ENCODE measurements at regions not wholly inside any gene's neighbourhood (a gene's known extent, or its start where the extent isn't known, plus 50 kb on each side); places are given as distances from the start of the nearest gene placed in this dataset.

DNA sequence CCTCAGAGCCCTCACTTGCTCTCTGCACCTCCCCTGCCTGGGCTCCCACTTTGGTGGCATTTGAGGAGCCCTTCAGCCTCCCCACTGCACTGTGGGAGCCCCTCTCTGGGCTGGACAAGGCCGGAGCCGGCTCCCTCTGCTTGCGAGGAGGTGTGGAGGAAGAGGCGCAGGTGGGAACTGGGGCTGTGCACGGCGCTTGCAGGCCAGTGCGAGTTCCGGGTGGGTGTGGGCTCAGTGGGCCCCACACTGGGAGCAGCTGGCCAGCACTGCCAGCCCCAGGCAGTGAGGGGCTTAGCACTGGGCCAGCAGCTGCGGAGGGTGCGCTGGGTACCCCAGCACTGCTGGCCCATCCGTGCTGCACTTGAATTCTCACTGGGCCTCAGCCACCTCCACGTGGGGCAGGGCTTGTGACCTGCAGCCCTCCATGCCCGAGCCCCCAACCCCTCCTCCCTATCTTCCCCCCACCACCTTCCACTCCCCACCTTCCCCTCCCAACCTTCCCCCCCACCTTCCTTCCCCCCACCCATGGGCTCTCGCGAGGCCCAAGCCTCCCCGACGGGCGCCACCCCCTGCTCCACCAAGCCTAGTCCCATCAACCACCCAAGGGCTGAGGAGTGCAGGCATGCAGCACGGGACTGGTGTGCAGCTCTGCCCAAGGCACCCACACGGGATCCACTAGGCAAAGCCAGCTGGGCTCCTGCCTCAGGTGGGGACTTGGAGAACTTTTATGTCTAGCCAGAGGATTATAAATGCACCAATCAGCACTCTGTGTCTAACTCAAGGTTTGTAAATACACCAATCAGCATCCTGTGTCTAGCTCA is 113.5 kb upstream of the BEND4 start:
- Histone ChIP-seq H3K36me3 (ENCODE audit: insufficient read depth, low read length) (no peaks in the 10 kb centered on the region), H3K4me1 (ENCODE audit: control insufficient read depth, insufficient read depth, low read length, unreplicated experiment) (no peaks in the 10 kb centered on the region), H3K27me3 (ENCODE audit: insufficient read depth, low read length) (peaks cover 4% of the 10 kb centered on the region; the same call in 1 of the 2 replicates), H3K4me3 (ENCODE audit: low read depth, low read length) (no peak overlapping the region), H3K79me2 (ENCODE audit: control insufficient read depth, insufficient read depth, low read length, unreplicated experiment) (no peaks in the 10 kb centered on the region), H2AFZ (ENCODE audit: low read length, unreplicated experiment) (no peak overlapping the region), H3K27ac (ENCODE audit: low read depth, low read length) (no peak overlapping the region)

DNA sequence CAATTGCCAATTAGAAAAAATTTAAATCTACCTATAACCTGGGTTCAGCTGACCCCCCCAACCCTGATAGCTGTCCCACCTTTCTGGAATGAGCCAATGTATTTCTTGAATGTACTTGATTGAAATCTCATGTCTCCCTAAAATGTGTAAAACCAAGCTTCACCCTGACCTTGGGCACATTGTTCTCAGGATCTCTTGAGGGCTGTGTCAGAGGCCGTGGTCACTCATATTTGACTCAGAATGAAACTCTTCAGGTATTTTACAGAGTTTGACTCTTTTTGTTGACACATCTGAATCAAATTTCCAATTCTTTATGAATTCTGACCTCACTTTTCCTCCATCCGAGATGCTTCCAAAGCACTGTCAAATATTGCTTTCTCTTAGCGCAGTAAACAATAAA is 115.3 kb upstream of the BEND4 start:
- Histone ChIP-seq H3K4me3 (ENCODE audit: low read depth, low read length) (no peak overlapping the region), H3K27me3 (ENCODE audit: insufficient read depth, low read length) (peaks cover 4% of the 10 kb centered on the region; the same call in 1 of the 2 replicates), H2AFZ (ENCODE audit: low read length, unreplicated experiment) (no peak overlapping the region), H3K27ac (ENCODE audit: low read depth, low read length) (no peak overlapping the region), H3K36me3 (ENCODE audit: insufficient read depth, low read length) (no peaks in the 10 kb centered on the region), H3K79me2 (ENCODE audit: control insufficient read depth, insufficient read depth, low read length, unreplicated experiment) (no peaks in the 10 kb centered on the region), H3K4me1 (ENCODE audit: control insufficient read depth, insufficient read depth, low read length, unreplicated experiment) (no peaks in the 10 kb centered on the region)

DNA sequence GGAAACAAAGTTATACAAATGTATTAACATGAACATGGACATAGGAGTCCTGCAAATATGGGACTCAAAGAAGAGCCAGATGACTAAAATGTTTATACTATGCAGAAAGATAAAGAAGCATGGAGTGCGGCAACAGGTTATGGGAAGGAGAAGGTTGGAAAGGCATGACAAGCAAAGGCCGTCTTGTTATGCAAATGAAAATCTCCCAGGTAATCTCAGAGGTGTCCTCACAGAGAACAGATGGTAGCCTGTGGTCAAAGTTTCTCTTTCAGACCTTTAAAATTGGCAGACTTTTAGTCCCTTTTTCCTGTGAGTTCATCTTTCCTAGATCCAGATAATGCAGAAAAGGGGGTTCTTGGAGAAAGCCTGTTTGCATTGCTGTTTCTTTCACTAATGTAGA is 116.4 kb upstream of the BEND4 start:
- Histone ChIP-seq H3K36me3 (ENCODE audit: insufficient read depth, low read length) (no peaks in the 10 kb centered on the region), H3K27me3 (ENCODE audit: insufficient read depth, low read length) (peaks cover 4% of the 10 kb centered on the region; the same call in 1 of the 2 replicates), H3K4me1 (ENCODE audit: control insufficient read depth, insufficient read depth, low read length, unreplicated experiment) (no peaks in the 10 kb centered on the region), H3K27ac (ENCODE audit: low read depth, low read length) (no peak overlapping the region), H3K79me2 (ENCODE audit: control insufficient read depth, insufficient read depth, low read length, unreplicated experiment) (no peaks in the 10 kb centered on the region), H3K4me3 (ENCODE audit: low read depth, low read length) (no peak overlapping the region), H2AFZ (ENCODE audit: low read length, unreplicated experiment) (no peak overlapping the region)

DNA sequence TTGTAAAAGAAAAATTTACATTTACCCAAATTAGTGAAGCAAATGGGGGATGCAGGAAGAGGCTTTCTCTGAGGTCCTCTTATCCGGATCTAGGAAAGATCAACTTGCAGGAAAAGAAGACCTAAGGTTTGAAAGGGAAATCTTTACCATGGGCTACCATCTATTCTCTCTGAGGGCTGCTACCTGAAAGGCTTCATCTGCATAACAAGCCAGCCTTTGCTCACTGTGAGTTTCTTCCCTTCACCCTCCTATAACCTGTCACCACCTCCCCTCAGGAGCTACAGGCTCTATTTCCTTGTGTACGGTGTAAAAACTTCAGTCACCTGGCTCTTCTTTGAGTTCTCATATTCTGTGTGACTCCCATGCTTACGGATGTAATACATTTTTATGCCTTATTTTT is 118.6 kb upstream of the BEND4 start:
- Histone ChIP-seq H3K4me3 (ENCODE audit: low read depth, low read length) (no peak overlapping the region), H3K27me3 (ENCODE audit: insufficient read depth, low read length) (peaks cover 8% of the 10 kb centered on the region; the same call in 1 of the 2 replicates), H3K27ac (ENCODE audit: low read depth, low read length) (no peak overlapping the region), H3K79me2 (ENCODE audit: control insufficient read depth, insufficient read depth, low read length, unreplicated experiment) (no peaks in the 10 kb centered on the region), H2AFZ (ENCODE audit: low read length, unreplicated experiment) (no peak overlapping the region), H3K4me1 (ENCODE audit: control insufficient read depth, insufficient read depth, low read length, unreplicated experiment) (no peaks in the 10 kb centered on the region), H3K36me3 (ENCODE audit: insufficient read depth, low read length) (no peaks in the 10 kb centered on the region)

DNA sequence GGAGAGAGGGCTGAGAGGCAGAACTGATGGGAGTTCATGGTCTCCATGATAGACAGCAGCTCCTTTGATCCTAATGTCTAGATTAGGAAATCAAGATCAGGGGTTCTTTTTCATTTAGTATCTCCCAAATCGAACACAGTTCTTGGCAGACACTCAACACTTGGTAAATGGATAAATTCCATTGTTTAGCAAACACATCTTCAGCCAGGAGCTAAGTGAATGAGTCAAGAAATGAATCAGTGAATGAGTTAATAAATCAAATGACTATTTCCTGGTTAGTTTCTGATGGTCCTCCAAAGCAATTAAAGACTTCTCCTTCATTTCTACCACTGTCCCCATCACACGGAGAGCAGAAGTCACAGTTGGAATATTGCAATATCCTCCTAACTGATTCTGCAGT is 120.0 kb upstream of the SHISA3 start:
- Histone ChIP-seq H3K27me3 (ENCODE audit: insufficient read depth, low read length) (peaks cover 8% of the 10 kb centered on the region; the same call in 1 of the 2 replicates), H3K4me1 (ENCODE audit: control insufficient read depth, insufficient read depth, low read length, unreplicated experiment) (peaks cover 2% of the 10 kb centered on the region), H3K4me3 (ENCODE audit: low read depth, low read length) (no peak overlapping the region), H3K36me3 (ENCODE audit: insufficient read depth, low read length) (no peaks in the 10 kb centered on the region), H3K79me2 (ENCODE audit: control insufficient read depth, insufficient read depth, low read length, unreplicated experiment) (no peaks in the 10 kb centered on the region), H2AFZ (ENCODE audit: low read length, unreplicated experiment) (no peak overlapping the region), H3K27ac (ENCODE audit: low read depth, low read length) (no peak overlapping the region)

DNA sequence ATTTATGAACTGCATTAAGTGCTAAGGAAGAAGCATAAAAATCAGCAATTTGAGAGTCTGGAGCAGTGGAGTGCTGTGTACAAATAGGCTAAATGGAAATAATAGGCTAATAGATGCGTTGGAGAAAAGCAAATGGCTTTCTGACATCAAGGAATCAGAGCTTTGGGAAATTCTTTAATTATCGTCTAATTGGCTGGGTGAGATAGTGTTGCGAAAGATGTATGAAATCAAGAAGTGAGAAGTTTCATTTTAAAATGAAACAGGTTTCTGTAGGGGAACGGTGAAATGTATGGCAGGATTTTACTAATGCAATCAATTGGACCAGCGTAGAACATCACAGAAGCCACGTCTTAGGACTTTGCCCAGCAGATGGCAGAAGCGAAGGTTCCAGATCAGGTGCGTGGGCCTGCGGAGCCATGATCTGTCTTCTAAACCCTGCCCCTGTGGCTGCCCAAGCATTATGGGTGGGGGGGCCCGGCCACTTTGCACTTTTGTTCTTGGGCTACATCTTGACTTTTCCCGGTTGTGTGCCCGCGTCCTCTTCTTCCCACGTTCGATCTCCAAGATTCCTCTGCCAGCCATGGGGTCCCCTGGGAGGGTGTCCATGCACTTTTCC is 118.5 kb upstream of the SHISA3 start:
- Histone ChIP-seq H3K27ac (ENCODE audit: low read depth, low read length) (no peak overlapping the region), H3K27me3 (ENCODE audit: insufficient read depth, low read length) (peaks cover 4% of the 10 kb centered on the region; the same call in 1 of the 2 replicates), H3K36me3 (ENCODE audit: insufficient read depth, low read length) (no peaks in the 10 kb centered on the region), H3K79me2 (ENCODE audit: control insufficient read depth, insufficient read depth, low read length, unreplicated experiment) (no peaks in the 10 kb centered on the region), H3K4me3 (ENCODE audit: low read depth, low read length) (no peak overlapping the region), H2AFZ (ENCODE audit: low read length, unreplicated experiment) (no peak overlapping the region), H3K4me1 (ENCODE audit: control insufficient read depth, insufficient read depth, low read length, unreplicated experiment) (peaks cover 4% of the 10 kb centered on the region)

DNA sequence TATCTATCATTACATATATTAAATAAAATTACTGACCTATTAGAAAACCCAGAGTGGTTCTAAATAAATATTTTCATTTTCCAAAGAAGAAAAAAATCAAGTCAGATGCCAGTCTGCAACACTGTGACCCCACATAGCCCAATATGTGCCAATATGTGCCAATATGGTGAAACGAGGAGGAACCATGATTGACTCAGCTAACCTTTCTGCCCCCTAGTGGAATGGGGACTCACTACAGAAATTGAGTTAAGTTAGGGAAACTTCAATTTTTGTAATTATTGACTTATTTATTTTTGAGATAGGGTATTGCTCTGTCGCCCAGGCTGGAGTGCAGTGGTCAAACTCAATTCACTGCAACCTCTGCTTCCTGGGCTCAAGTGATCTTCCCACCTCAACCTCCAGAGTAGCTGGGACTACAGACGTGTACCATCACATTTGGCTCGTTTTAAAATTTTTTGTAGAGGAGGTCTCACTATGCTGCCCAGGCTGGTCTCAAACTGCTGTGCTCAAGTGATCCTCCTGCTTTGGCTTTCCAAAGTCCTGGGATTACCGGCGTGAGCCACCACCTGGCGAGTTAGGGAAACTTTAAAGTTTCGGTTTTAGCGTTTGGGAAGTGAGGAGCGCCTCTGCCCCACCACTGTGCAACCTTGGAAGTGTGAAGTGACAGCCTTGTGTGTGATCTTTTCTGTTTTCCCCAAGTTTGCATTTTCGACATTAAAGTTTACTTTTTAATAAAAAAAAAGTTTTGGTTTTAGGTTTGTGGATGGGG is 116.8 kb upstream of the SHISA3 start:
- Histone ChIP-seq H3K4me1 (ENCODE audit: control insufficient read depth, insufficient read depth, low read length, unreplicated experiment) (peaks cover 4% of the 10 kb centered on the region), H3K36me3 (ENCODE audit: insufficient read depth, low read length) (no peaks in the 10 kb centered on the region), H2AFZ (ENCODE audit: low read length, unreplicated experiment) (no peak overlapping the region), H3K79me2 (ENCODE audit: control insufficient read depth, insufficient read depth, low read length, unreplicated experiment) (no peaks in the 10 kb centered on the region), H3K4me3 (ENCODE audit: low read depth, low read length) (no peak overlapping the region), H3K27me3 (ENCODE audit: insufficient read depth, low read length) (no peaks in the 10 kb centered on the region), H3K27ac (ENCODE audit: low read depth, low read length) (no peak overlapping the region)

DNA sequence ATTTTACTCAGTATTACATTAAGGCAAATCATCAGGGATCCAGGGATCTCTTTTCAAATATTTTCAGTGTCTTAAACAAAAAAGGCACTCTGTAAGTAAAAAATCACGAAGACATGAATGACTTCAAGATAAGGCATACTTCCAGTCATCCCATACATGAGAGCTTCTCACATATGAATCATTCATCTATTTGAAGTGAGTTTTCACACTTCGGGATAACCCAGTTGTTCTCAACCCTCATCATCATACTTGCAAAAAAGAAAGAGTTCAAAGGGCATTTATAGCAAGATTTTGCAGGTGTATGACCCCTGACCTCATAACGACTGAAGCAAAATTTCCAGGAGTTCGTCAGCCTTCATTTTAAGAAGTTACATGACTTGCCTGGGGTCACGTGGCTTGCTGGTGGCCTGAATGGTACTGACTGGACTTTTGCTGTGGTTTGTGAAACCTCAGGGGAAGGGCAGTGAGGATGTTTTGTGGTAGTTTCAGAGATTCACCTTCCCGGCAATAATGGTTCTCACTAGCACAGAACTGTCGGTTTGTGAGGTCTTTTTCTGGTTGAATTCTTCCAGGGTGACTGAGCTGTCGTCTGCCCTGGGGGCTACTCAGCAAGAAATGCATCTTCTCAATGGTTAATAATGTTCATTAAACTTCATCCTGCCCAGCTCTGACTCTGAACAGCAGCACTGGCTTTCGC is 115.8 kb upstream of the SHISA3 start:
- no peak overlapping the region for H3K27ac ChIP-seq (ENCODE audit: low read depth, low read length)
- no peaks in the 10 kb centered on the region for H3K36me3 ChIP-seq (ENCODE audit: insufficient read depth, low read length)
- H3K4me3 ChIP-seq (ENCODE audit: low read depth, low read length): peak overlapping the region; percentile 63; the same call in 1 of the 2 replicates
- H3K79me2 ChIP-seq (ENCODE audit: control insufficient read depth, insufficient read depth, low read length, unreplicated experiment): no peaks in the 10 kb centered on the region
- H3K4me1 ChIP-seq (ENCODE audit: control insufficient read depth, insufficient read depth, low read length, unreplicated experiment): peaks cover 4% of the 10 kb centered on the region
- H2AFZ ChIP-seq (ENCODE audit: low read length, unreplicated experiment): no peak overlapping the region
- H3K27me3 ChIP-seq (ENCODE audit: insufficient read depth, low read length): no peaks in the 10 kb centered on the region

DNA sequence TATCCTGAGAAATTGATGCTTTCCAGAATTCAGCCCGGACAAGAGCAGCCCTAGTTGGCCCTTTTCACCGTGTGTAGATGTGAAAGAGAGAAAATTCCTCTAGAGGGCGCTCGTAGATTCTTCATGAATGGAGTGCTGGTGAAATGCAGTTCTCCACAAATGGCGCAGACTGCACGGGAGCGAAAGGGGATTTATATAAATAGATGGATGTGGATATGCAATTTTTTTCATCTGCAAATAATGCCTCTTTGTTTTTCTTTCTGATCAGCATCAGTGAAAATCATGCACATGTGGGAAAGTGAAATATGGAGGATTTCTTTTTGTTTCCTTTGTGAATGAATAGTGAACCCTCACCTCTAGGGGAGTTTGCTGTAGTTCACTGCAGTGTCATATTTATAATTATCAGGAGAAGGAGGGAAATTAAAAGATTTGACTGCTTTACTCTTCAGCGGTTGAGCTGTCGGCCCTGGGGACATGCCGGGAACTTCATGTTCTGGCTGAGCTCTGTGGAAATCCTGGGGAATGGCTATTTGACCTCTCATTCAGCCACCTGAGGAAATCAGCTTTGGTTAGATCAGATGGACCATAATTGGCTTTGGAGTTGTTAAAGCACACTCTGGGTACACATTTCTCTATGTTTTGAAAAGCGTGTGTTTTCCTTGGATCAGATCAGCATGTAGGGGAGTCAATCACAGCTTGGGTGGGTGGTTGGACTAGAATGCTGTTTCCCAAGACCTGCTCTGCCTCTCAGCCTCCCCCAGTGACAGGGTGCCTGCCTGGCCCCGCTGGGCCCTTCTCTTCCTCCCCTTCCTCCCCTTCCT is 115.0 kb upstream of the SHISA3 start:
- peak overlapping the region; percentile 63 for H3K4me3 ChIP-seq (ENCODE audit: low read depth, low read length)
- H3K27me3 ChIP-seq (ENCODE audit: insufficient read depth, low read length): no peaks in the 10 kb centered on the region
- no peaks in the 10 kb centered on the region for H3K36me3 ChIP-seq (ENCODE audit: insufficient read depth, low read length)
- H3K4me1 ChIP-seq (ENCODE audit: control insufficient read depth, insufficient read depth, low read length, unreplicated experiment): peaks cover 4% of the 10 kb centered on the region
- H2AFZ ChIP-seq (ENCODE audit: low read length, unreplicated experiment): peak overlapping the region; percentile 67
- H3K79me2 ChIP-seq (ENCODE audit: control insufficient read depth, insufficient read depth, low read length, unreplicated experiment): no peaks in the 10 kb centered on the region
- no peak overlapping the region for H3K27ac ChIP-seq (ENCODE audit: low read depth, low read length)
